ENCODE measurements at regions not wholly inside any gene's neighbourhood (a gene's known extent, or its start where the extent isn't known, plus 50 kb on each side); places are given as distances from the start of the nearest gene placed in this dataset.

- WGBS, 2 experiments (ENCODE audit: extremely low coverage in 2 of 2, insufficient read length in 1 of 2), result no CpG with 5 or more reads among the region's 5 CpGs
- no peaks in the 10 kb centered on the region for H4K20me1 ChIP-seq (ENCODE audit: insufficient read depth, low read length)
- H3K4ac ChIP-seq (ENCODE audit: low read depth, low read length), result no peak overlapping the region
- no peak overlapping the region for H3K4me2 ChIP-seq (ENCODE audit: low read depth, low read length)
- no peaks in the 10 kb centered on the region for H3K9me1 ChIP-seq (ENCODE audit: insufficient read depth, low read length)
- no peak overlapping the region for H2AK5ac ChIP-seq (ENCODE audit: low read depth, low read length)
- peaks cover 3% of the 10 kb centered on the region for H3K9me3 ChIP-seq (ENCODE audit: control insufficient read depth, insufficient read depth, low read length)
- H3K14ac ChIP-seq (replicated peaks; ENCODE audit: low read depth, low read length), result no peak overlapping the region
- H3K27ac ChIP-seq (ENCODE audit: insufficient read depth, low read length), result no peak overlapping the region
- no peak overlapping the region for H3K56ac ChIP-seq (ENCODE audit: extremely low read depth, insufficient read depth, low read length)
- H2AK9ac ChIP-seq (replicated peaks; ENCODE audit: low read depth, low read length, poor library complexity), result no peak overlapping the region
- no peak overlapping the region for H4K91ac ChIP-seq (ENCODE audit: insufficient read depth, low read depth, low read length)
- H3K36me3 ChIP-seq (ENCODE audit: control insufficient read depth, insufficient read depth, low read length), result no peaks in the 10 kb centered on the region
- H3K4me1 ChIP-seq (ENCODE audit: control insufficient read depth, insufficient read depth, low read length), result no peaks in the 10 kb centered on the region
- no peak overlapping the region for H3K4me3 ChIP-seq (ENCODE audit: insufficient read depth, low read depth, low read length)
- ChIA-PET POLR2A (ENCODE audit: unreplicated experiment) (no interaction called here), CTCF (no interaction called here)
- no peak overlapping the region for H3K9ac ChIP-seq (ENCODE audit: low read depth, low read length)
- H4K5ac ChIP-seq (ENCODE audit: low read depth, low read length), result no peak overlapping the region
- no peak overlapping the region for H2BK20ac ChIP-seq (ENCODE audit: low read depth, low read length)
- no peak overlapping the region for H2BK120ac ChIP-seq (ENCODE audit: low read depth, low read length)
- H2BK5ac ChIP-seq (ENCODE audit: low read depth, low read length, poor library complexity, severe bottlenecking), result no peak overlapping the region
- ATAC-seq (ENCODE audit: low read depth) (no peak), DNase-seq (no peak)
- no peak overlapping the region for H4K8ac ChIP-seq (ENCODE audit: low read depth in 2 of 2, low read length in 2 of 2)
- BruUV-seq (replicated peaks), result no TSS peak
- dilution Hi-C loops (cut with HindIII; ENCODE audit: low sequenced_read_pairs, unreplicated experiment), result no loop called here
- H2AFZ ChIP-seq (replicated peaks; ENCODE audit: low read length, poor library complexity), result no peak overlapping the region
- H3K18ac ChIP-seq (ENCODE audit: low read depth, low read length), result no peak overlapping the region
- in situ Hi-C loops (cut with MboI; ENCODE audit: low sequenced_read_pairs), result no loop called here
- peaks cover 11% of the 10 kb centered on the region for H3K27me3 ChIP-seq (ENCODE audit: control insufficient read depth, insufficient read depth, low read length)
- no peak overlapping the region for H2BK15ac ChIP-seq (ENCODE audit: low read depth, low read length)
- intact Hi-C loops (cut with micrococcal nuclease), result no loop called here
- H3K79me1 ChIP-seq (ENCODE audit: low read depth in 1 of 2, low read length in 2 of 2), result no peaks in the 10 kb centered on the region
- H3K23ac ChIP-seq (ENCODE audit: low read depth, low read length), result no peak overlapping the region
- TF ChIP-seq CTCF (conservative IDR thresholded peaks at IDR 0.05; ENCODE audit: low read depth, low read length) (no peak), RCOR1 (IDR thresholded peaks at IDR 0.05; ENCODE audit: insufficient replicate concordance, low read length) (no peak), NFE2L2 (IDR thresholded peaks at IDR 0.05; ENCODE audit: low read depth, low read length) (no peak), POLR2A (IDR thresholded peaks at IDR 0.05; ENCODE audit: low read depth, low read length) (no peak), RAD21 (IDR thresholded peaks at IDR 0.05; ENCODE audit: low read length) (no peak), MAZ (IDR thresholded peaks at IDR 0.05; ENCODE audit: borderline replicate concordance, low read depth, low read length) (no peak), RFX5 (IDR thresholded peaks at IDR 0.05; ENCODE audit: low read depth, low read length) (no peak), ELK1 (IDR thresholded peaks at IDR 0.05; ENCODE audit: borderline replicate concordance, low read depth, low read length) (no peak), MAFK (IDR thresholded peaks at IDR 0.05; ENCODE audit: low read depth, low read length) (no peak), MXI1 (IDR thresholded peaks at IDR 0.05; ENCODE audit: borderline replicate concordance, low read depth, low read length) (no peak)
- TF ChIP-seq, protein P1, sequence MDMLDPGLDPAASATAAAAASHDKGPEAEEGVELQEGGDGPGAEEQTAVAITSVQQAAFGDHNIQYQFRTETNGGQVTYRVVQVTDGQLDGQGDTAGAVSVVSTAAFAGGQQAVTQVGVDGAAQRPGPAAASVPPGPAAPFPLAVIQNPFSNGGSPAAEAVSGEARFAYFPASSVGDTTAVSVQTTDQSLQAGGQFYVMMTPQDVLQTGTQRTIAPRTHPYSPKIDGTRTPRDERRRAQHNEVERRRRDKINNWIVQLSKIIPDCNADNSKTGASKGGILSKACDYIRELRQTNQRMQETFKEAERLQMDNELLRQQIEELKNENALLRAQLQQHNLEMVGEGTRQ (IDR thresholded peaks at IDR 0.05; ENCODE audit: low read depth, low read length), result no peak
Measured at GRCh38 chr5:15034379-15034778, 162.8 kb upstream of the ANKH start.

All from IMR-90 (cell line).